K562 (cell line): ENCODE measurements at regions not wholly inside any gene's neighbourhood (a gene's known extent, or its start where the extent isn't known, plus 50 kb on each side); places are given as distances from the start of the nearest gene placed in this dataset.

Source experiments
- ATAC-seq: fragments of 200-7000 bp; cut with Tn5 transposase; 3 replicates; pipeline ENCODE4 v1.9.1; 2020; ENCODE audit warnings: moderate library complexity
- BruUV-seq: library from RNA; stranded (reverse); fragments of 400-500 nt; replicated peaks from 2 replicates; lab custom pipeline; 2021; lab: Mats Ljungman, UMichigan
- CTCF ChIA-PET: fragments of 300-600 bp; formaldehyde crosslinking; extraction: SDS; loops from one replicate; lab custom pipeline; 2021; ENCODE audit warnings: low intra/inter-chr PET ratio; lab: Yijun Ruan, JAX
- POLR2A ChIA-PET: fragments of 300-600, 350-650 bp; sonication (Branson Sonifier 250); formaldehyde crosslinking; extraction: SDS; loops from one replicate; lab custom pipeline; 2021; ENCODE audit warnings: antibody characterized with exemption, inconsistent platforms; lab: Yijun Ruan, JAX
- DNase-seq, 4 experiments: peaks; one replicate each; pipeline versions ENCODE4 v3.0.0 to v3.0.0-alpha.2; 2011 to 2018; ENCODE audit warnings: low spot score in 3 of 4, mixed read lengths in 3 of 4; ENCODE audit errors: extremely low read depth in 1 of 4
- FAIRE-seq: peaks from 2 replicates; lab custom pipeline; 2011; peaks lifted over from hg19 to GRCh38; lab: Jason Lieb, UNC
- H2AFZ ChIP-seq: 2 replicates; pipeline ENCODE4 v1.6.0; 2011; ENCODE audit warnings: low read depth, low read length, control low read depth, inconsistent platforms
- H3K27ac ChIP-seq: fragments of 200-600 bp; 3 replicates; pipeline ENCODE4 v1.8.0; 2011; ENCODE audit warnings: low read depth, mild to moderate bottlenecking, control low read depth, inconsistent platforms, low read length, moderate library complexity, mixed read lengths; ENCODE audit errors: extremely low read depth
- H3K27me3 ChIP-seq, 2 experiments: fragments of 300-600 bp in 1 of 2; 2 replicates in 1 of 2; 3 replicates in 1 of 2; pipeline versions ENCODE4 v1.6.0 to v1.8.0; 2011; ENCODE audit warnings: inconsistent platforms in 2 of 2, low read length in 2 of 2, mild to moderate bottlenecking in 1 of 2, mixed read lengths in 1 of 2, moderate library complexity in 1 of 2; ENCODE audit not compliant: control insufficient read depth in 2 of 2, insufficient read depth in 2 of 2
- H3K36me3 ChIP-seq: fragments of 300-600 bp; 3 replicates; pipeline ENCODE4 v1.8.0; 2011; ENCODE audit warnings: mild to moderate bottlenecking, low read length, inconsistent platforms; ENCODE audit not compliant: control insufficient read depth, insufficient read depth
- H3K4me1 ChIP-seq, 2 experiments: fragments of 200-600 bp in 1 of 2; replicated peaks in 1 of 2; 2 replicates in 1 of 2; 3 replicates in 1 of 2; pipeline versions ENCODE4 v1.5.1 to v1.8.0; 2011; ENCODE audit warnings: inconsistent platforms in 2 of 2, low read length in 2 of 2, mild to moderate bottlenecking in 1 of 2, mixed read lengths in 1 of 2, moderate library complexity in 1 of 2; ENCODE audit not compliant: control insufficient read depth in 2 of 2, insufficient read depth in 2 of 2
- H3K4me2 ChIP-seq: 2 replicates; pipeline ENCODE4 v1.6.1; 2011; ENCODE audit warnings: low read length, control low read depth, inconsistent platforms, mixed read lengths; ENCODE audit not compliant: insufficient read depth
- H3K4me3 ChIP-seq: fragments of 200-600 bp; sonication (generic), shearing (Covaris generic); 2 replicates; pipeline ENCODE4 v1.5.1; 2016; ENCODE audit warnings: control low read depth, inconsistent platforms
- H3K79me2 ChIP-seq: fragments of 200-600 bp; 3 replicates; pipeline ENCODE4 v1.8.0; 2011; ENCODE audit warnings: low read length, inconsistent platforms; ENCODE audit not compliant: control insufficient read depth, insufficient read depth
- H3K9ac ChIP-seq, 2 experiments: 2 replicates each; pipeline versions ENCODE4 v1.6.0 to v1.6.1; 2011; ENCODE audit warnings: low read depth in 2 of 2, low read length in 2 of 2, control low read depth in 1 of 2, inconsistent platforms in 1 of 2, mild to moderate bottlenecking in 1 of 2, mixed read lengths in 1 of 2; ENCODE audit not compliant: insufficient read depth in 1 of 2
- H3K9me1 ChIP-seq: one replicate; pipeline ENCODE4 v1.6.0; 2011; ENCODE audit warnings: inconsistent platforms, mild to moderate bottlenecking, low read length, moderate library complexity; ENCODE audit not compliant: control insufficient read depth, insufficient read depth
- H3K9me3 ChIP-seq: replicated peaks from 2 replicates; pipeline ENCODE4 v1.5.1; 2011; ENCODE audit warnings: low read depth, low read length, inconsistent platforms; ENCODE audit not compliant: control insufficient read depth, insufficient read depth
- H4K20me1 ChIP-seq: replicated peaks from 2 replicates; pipeline ENCODE4 v1.6.1; 2011; ENCODE audit warnings: low read length, inconsistent platforms, mixed read lengths; ENCODE audit not compliant: control insufficient read depth, insufficient read depth
- CREB3 ChIP-seq: fragments of 450-650 bp; conservative IDR thresholded peaks from 2 replicates; pipeline ENCODE4 v1.6.1; 2016; ENCODE audit warnings: missing genetic modification characterization, low read depth, mild to moderate bottlenecking, missing compliant biosample characterization, moderate library complexity
- NR0B1 ChIP-seq: fragments of 450-650 bp; IDR thresholded peaks from one replicate; pipeline ENCODE4 v1.6.1; 2018; ENCODE audit warnings: mild to moderate bottlenecking, moderate library complexity; ENCODE audit not compliant: partially characterized antibody
- SMAD1 ChIP-seq: fragments of 150-350 bp; IDR thresholded peaks from 2 replicates; pipeline ENCODE4 v1.6.1; 2014; ENCODE audit warnings: low read length, low read depth; ENCODE audit not compliant: partially characterized antibody
- WGBS: fragments of 100-300 bp; shearing (Covaris generic); methylation state at CpG from one replicate; pipeline ENCODE4 v1.1.6; 2016; ENCODE audit warnings: low coverage, mixed read lengths; ENCODE audit not compliant: insufficient coverage; ENCODE audit errors: missing lambda C conversion rate; 5-methylcytosine and 5-hydroxymethylcytosine counted together
- in situ Hi-C: fragments of 300-500 bp; cut with MboI; formaldehyde crosslinking; loops from 4 replicates; pipeline ENCODE4 v1.15.0; 2018; ENCODE audit warnings: inconsistent platforms, mixed read lengths
- intact Hi-C: fragments of 100-400 bp; cut with micrococcal nuclease; formaldehyde crosslinking; loops from 2 replicates; pipeline ENCODE4 v1.14.2; 2022

GRCh38 chr7:17672783-17673182 lies 267.5 kb downstream of the SNX13 start (continued):
- TF ChIP-seq NR0B1 = no peak

DNA sequence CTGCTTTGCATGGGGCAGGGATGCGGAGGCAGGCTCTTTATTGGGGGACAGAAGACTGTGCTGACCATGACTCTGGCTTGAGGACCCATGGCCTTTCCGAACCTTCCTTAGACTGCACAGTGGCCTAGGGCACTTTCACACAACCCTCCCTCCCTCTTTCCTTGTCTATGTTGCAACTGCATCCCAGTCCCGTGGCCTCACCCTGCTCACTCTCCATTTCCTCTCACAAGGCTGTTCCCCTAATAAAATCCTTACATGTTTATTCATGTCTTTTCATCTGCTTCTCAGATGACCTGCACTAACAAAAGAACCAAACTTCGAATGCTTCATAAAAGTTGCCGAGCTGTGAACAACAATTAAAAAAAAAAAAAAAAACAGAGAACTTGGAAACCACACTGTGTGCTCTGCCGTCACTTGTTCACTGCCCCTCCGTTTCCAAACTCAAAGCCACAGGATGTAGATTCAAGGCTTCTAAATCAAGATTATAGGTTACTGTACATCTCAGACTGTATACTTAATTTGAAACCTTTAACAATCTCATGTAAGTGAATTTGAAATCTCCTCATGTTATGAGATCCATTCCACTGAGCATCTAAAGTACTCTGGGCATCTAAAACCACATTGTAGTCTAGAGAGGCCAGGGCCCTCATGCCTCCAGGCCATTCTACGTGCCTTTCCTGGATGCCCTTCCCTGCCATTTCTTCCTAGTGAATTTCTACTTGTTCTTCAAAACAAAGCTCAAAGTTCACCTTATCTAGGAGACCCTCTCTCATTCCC lies 265.9 kb downstream of the SNX13 start:
- BruUV-seq = no TSS peak
- intact Hi-C loops (loop anchor here (10.0 kb wide), 1 partner anchor 690 kb away; no protein-coding TSS in a partner anchor), in situ Hi-C loops (no loop called here)
- Histone ChIP-seq H3K4me3 (no peak overlapping the region), H3K4me1 (no peaks in the 10 kb centered on the region), H3K4me2 (no peak overlapping the region), H2AFZ (no peak overlapping the region), H4K20me1 (no peaks in the 10 kb centered on the region), H3K9ac (no peak overlapping the region), H3K27ac (no peak overlapping the region), H3K79me2 (no peaks in the 10 kb centered on the region), H3K9me1 (no peaks in the 10 kb centered on the region), H3K27me3 (no peaks in the 10 kb centered on the region), H3K36me3 (no peaks in the 10 kb centered on the region), H3K9me3 (no peaks in the 10 kb centered on the region)
- CTCF ChIA-PET = no interaction called here
- WGBS = under 1% methylated on average over 8 of the region's 8 CpGs
- no peak for ATAC-seq
- FAIRE-seq = no peak
- DNase-seq = no peak
- POLR2A ChIA-PET = no interaction called here
- TF ChIP-seq CREB3 (tag) = no peak
- no peak for TF ChIP-seq SMAD1
